GM21737 (cell line): ENCODE measurements at regions not wholly inside any gene's neighbourhood (a gene's known extent, or its start where the extent isn't known, plus 50 kb on each side); places are given as distances from the start of the nearest gene placed in this dataset.

Experiments used
- ATAC-seq: cut with Tn5 transposase; IDR thresholded peaks from one replicate; pipeline ENCODE4 v1.9.1; 2021; ENCODE audit warnings: mild to moderate bottlenecking, moderate library complexity; ENCODE audit not compliant: unreplicated experiment

DNA sequence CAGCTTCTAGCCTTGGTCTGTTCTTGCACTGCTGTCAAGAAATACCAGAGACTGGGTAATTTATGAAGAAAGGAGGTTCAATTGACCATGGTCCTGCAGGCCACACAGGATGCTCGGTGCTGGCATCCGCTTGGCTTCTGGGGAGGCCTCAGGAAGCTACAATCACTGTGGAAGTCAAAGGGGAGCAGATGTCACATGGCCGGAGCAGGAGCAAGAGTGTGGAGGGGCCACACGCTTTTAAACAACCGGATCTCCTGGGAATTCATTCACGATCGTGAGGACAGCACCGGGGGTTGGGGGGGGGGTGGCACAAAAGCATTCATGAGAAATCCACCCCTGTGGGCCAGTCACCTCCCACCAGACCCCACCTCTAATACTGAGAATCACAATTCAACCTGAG is 850.4 kb upstream of the SALL3 start:
- no peak for ATAC-seq

DNA sequence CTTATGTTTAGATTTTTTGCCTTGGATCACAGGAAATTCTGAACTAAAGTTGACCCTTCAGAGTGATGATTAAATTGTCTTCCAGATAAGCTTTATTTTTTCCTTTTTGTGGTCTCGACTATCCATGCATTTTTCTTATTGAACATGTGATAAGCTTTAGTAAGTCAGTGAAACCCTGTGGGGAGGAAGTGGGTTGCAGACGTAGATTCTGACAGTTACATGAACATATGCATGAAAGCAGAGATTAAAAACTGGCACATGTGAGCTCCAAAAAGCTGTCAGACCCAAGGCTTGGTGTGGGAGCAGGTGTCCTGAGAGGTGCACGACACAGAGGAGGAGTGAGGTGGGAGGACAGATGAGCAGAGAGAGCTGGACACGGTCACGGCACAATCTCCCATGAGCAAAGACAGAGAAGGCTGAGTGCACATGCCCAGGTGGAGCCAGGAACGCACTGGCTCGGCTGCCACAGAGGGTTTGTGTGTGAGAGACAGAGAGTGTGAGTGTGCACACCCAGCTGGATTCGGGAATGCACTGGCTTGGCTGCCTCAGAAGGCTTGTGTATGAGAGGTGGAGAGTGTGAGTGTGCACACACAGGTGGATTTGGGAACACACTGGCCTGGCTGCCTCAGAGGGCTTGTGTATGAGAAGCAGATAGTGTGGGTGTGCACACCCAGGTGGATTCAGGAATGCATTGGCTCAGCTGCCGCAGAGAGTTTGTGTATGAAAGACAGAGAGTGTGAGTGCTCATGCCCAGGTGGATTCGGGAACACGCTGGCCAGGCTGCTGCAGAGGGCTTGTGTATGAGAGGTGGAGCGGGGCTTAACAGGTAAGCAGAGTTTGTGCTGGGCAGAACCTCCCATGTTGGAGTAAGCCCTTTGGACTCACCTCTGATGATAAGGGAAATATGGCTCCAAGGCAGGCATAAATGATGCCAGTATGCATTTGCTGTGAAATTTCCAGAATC is 849.1 kb upstream of the SALL3 start:
- no peak for ATAC-seq

DNA sequence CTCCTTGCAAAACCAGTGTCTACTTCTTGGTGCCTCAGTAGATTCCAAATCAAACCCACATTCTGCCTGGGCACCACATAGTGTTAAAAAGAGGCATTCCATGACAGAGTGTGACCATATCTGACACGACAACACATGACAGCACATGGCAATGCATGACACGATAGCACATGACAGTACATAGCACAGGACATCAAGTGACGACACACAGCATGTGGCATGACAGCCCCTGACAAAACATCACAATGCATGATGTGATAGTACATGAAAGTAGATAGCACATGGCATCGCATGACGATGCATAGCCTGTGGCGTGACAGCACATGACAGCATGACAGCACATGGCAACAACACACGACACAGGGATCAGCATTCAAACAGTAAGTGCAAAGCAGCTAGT is 845.9 kb upstream of the SALL3 start:
- ATAC-seq, result no peak

DNA sequence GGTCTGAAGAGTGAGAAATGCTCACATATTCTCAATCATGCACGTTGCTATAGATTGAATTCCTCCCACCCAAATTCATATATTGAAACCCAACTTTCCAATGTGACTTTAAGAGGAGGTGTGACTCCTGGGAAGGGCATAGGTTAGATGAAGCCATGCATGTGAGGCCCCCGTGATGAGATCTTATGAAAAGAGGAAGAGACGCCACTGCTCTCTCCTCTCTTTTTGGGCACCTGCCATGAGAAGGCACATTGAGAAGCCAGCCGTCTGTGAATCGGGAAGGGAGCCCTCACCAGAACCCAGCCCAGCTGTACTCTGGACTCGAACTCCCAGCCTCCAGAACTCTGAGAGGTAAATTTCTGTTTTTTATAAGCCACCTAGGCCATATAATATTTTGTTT is 842.6 kb upstream of the SALL3 start:
- ATAC-seq, result no peak

DNA sequence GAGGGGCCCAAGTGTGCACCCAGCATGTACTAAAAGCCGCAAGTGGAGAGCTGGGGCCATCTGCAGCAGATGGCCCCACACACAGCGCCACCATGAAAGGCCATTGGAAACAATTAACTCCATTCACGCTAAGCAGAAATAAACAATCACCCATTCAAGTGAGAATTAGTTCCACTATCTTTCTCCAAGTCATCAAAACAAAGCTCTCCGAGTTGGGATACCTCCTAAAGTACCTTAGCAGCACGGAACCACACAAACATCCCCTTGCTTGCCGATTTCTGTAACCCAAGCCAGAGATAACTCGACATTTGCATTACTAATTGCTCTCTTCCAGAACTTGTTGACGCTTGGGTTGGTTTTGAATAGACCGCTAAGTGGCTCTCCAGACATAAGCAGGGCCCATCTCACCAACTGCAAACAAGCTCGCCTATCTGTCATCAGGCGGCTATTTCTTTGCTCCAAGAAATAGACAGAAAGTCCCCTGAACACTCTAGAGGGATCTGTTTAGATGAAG is 840.6 kb upstream of the SALL3 start:
- no peak for ATAC-seq

DNA sequence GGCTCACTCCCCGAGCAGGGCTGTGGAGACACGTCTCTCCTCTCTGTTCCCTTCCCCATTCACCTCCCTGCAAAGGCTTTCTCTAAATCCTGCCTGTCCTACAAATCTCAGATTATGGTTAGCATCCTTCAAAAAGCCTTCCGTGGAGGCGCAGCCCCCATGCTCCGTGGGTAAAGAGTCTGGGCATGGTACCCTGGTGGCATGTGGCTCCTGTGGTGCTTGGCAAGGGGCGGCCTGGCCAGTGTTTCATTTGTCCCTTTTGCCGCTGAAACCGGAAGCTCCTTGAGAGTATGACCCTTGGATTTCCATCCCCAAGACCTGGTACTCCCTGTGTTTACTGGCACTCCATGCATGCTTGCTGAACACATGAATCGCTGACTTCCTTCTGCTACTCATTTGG is 839.3 kb upstream of the SALL3 start:
- ATAC-seq, result no peak

DNA sequence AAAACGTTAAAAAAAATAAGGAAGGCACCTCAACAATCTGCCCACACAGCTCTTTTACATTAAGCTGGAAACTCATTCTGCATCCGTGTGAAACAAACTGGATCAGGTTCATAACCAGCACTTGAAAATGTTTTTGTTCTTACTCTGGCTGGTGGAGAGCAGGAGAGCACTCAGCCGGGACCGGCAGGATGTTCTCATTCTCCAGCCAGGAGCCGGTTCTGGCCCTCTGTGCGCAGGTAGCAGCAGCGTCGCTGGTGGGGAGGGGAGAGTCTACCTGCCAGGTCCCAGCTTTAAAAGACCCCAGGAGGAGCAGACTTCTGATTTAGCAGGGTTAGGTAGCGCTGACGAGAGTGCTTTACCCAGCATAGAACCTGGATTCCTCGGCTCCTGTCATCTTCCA is 834.9 kb upstream of the SALL3 start:
- no peak for ATAC-seq

DNA sequence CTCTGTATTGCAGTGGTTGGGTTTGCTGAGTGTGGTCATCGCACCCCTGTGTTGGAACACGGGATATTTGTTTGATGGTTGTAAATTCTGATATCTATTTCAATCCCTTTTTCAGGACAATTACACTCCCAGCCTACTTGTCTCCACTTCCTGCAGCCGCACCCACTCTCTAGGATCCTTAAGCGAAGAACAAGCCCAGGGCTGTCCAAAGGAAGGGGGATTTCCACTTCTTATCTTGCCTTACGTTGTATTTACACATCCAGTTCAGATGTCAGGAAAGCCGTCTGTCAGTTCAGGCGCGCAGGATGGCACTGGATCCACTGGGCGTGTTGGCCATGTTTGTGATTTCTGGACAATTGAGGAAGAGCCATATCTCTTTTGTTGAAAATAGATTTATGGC is 834.5 kb upstream of the SALL3 start:
- no peak for ATAC-seq

DNA sequence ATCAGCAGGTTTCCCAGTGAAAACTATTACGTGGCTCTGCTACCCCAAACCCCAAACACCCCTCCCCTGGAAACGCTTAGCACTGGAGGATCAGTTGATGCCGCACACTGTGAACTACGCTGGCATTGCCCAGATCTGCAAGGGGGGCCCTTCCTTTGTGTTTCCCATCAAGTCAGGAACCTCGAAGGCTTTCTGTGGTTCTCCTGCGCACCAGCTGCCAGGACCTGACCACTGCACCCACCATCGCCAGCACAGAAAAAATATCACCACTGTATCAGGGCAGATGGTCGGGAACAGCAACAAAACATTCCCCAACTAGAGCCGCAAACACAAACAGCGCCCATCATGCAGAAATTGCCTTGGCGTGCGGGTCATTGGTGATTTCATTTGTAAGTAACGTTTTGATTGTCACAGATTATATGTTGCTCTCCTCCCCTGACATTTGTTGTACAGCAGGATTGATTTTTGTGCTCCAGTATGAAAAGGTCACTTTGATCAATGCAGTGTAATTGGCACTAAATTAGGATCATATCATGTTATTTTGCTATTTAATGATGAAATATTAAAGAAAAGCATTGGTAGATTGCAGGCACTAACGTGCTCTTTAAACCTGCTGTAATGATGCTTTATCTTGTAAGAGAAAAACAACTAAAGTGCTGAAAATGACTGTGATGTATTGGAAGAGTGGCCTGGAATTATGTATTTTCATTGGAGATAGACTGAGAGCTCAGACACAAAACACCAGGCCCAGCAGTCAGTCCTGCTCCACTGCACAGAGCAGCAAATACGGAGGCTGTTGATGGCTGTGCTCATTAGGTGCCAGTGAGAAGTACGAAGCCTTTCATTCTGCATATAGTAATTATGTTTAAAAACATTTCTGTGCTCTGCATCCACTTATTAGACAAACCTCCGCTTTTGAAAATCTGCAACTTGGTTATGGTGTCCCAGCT is 833.2 kb upstream of the SALL3 start:
- ATAC-seq, result no peak

DNA sequence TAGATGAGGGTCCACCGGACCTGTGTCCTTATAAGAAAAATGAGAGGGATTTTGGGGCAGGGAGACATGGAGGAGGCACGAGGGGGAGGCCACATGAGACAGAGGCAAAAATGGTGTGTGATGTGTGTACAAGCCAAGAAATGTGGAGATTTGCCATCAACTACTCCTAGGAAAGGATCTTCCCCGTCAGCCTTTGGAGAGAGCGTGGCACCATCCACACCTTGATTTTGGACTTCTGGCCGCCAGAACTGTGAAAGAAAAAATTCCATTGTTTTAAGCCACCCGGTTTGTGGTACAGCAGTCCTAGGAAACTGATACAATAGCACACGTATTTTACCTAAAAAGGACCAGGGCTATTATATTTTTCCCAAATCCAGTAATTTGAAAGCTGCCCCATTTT is 829.0 kb upstream of the SALL3 start:
- ATAC-seq, result no peak

DNA sequence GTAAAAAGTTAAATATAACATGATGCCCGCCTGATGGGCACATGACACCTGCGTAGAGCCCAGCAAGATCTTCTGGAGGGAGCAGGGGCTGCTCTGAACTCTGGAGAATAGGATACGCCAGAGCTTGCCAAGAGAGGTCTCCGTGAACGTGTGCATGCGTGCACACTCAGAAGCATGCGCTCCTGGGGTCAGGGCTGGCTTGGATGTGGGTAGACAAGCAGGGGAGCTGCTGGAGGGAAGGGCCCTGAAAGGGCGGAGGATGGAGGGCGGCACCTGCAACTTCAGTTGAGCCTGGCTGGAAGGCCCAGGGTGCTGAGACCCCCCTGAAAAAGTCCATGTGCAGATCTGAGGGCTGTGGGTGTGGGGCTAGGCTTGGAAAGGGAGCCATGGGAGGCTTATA is 828.4 kb upstream of the SALL3 start:
- no peak for ATAC-seq

DNA sequence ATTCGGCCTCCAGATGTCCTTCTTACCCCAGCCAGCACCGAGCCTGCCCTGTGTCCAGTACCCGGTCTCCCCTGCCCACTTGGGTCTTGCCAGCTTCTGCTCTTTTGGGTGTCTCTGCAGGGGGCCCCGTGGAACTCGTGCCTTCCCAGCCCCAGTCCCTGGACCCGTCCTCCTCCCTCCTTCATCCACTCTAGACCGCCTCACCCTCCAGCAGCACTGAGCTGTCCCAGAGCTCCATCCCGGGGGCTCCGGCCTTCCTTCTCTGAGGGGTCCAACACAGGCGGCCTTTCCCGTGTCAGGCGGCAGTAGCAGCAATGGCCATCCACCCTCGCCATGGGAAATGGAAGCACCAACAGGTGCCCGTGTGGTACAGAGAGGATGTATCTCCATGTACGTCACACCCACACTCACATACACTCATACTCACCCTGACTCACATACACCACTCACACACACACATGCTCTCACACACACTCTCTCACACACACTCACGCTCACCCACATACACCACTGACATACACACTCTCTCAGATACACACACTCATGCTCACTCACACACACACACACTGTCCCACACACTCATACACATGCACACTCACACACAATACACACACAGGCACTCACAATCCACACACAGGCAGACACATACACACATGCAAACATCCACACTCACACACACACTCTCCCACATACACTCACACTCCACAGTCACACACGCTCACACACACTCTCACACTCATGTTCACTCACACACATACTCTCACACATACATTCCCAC is 827.5 kb upstream of the SALL3 start:
- no peak for ATAC-seq

DNA sequence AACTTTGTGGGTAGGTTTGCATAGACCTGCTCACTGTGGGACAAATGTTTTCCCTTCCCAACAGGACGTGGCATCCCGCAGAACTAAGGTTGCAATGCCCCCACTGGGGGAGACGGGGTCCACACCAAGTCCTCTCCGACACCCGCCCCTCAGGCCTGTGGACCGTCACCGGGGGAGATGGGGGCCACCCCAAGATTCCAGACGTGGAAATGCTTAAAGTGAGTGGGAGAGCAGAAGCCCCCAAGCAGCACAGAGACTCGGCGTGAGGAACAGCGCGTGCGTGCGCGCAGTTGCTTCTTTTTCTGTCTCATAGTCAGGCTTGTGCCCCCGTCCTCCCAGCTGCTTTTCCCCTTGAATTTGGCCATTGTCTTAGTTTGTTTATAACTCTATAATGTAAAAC is 826.3 kb upstream of the SALL3 start:
- ATAC-seq, result no peak

DNA sequence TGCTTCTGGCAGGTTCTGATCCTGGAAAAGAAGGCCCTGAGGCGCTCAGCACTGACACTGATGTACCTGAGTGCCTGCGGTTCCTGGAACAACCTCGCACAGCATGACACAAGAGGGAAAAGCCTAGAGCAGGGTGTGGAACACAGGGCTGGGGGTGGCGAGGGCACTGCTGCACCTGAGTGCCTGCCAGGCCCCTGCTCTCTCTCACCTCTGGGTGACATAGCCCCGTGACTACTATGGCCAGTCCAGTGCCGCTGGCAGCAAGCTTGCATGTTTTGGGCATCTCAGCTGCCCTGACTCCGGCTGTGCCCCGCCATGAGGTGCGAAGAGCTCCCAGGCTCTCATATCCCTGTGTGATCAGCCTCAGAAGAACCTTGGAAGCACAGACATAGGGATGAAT is 825.2 kb upstream of the SALL3 start:
- ATAC-seq, result no peak

DNA sequence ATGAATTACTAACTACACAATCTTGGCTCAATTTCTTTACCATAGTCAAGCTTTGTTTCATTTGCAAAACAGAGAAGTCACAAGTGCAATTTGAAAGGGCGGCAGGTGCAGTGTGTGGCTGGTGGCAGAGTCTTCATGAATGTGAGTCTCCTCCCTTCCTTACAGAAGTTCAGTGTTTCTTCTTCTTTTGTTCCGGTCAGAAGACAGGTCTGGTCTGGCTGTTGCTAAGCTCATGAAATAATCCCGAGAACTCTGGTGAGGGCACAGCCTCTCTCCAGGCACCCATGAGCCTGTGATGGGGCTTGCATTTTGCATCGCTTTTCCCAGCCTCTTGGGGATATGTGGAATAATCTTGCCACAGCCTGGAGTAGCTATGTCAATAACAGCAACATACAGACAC is 824.8 kb upstream of the SALL3 start:
- no peak for ATAC-seq

DNA sequence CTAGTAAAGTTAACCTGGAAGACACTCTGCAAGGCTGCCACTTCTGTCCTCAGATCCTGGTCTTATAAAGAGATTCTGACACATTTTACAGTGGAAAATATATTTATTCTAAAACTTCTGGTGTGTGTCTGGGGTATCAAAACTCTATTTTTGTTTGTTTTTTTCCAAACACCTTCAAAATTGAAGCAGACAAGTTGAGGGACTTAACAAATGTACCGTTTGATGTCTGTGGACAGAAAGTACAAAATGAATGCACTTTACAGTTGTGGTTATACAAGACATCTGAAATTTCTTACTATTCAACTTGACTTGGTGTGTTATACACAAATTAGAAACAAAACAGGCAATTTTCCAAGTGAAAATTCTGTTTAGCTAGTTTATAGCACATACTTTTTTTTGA is 823.2 kb upstream of the SALL3 start:
- no peak for ATAC-seq

DNA sequence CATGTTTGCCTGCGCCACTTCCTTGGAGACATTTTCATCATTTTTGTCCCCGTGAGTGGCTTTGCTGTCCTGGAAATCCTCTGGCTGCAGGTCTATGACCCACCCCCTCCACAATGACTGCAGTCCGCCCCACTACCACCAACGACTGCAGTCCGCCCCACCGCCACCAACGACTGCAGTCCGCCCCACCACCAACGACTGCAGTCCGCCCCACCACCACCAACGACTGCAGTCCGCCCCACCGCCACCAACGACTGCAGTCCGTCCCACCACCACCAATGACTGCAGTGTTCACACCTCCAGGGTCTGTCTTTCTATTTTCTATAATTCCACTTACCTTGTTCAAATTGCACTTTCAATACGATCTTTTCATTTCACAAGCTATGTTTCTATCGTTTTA is 820.7 kb upstream of the SALL3 start:
- ATAC-seq, result no peak

DNA sequence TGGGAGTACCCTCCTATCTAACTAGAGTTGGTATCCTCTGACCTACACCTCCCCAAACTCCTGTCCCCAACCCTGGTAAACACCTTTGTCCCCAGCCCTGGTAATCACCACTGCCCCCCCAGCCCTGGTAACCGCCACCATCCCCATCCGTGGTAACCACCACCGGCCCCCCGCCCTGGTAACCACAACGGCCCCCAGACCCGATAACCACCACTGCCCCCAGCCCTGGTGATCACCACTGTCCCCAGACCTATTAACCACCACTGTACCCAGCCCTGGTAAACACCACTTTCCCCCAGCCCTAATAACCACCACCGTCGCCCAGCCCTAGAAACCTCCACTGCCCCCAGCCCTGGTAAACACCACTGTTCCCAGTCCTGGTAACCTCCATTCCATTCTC is 820.2 kb upstream of the SALL3 start:
- ATAC-seq, result no peak

DNA sequence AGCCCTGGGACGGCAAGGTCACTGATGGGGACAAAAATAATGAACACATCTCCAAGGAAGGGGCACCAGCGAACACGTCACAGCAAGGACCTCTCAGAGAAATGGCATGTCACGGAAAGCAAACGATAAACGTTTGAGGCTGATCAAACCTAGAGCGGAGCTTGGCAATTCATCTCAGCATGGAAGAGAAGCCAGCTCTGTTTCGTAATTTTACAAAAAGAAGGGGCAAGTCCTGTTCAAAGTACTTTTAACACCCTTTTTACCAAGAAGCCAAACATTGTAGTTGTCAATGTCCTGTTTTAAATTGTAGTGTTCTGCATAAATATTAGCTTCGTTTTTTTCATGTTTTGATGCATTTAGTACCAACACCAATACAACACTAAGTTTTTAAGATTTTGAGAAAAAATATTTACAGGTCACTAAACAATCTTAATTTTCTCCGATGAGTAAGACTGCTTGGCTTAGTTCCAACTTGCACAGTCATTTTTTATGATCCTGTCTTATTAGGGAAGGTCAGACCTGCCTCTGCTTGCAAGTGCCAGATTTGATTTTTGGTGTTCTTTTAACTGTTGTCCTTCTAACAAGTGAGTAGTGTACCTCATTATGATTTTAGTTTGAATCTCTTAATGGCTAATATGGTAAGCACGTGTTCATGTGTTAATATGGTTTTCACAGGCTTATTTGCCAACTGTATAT is 818.5 kb upstream of the SALL3 start:
- no peak for ATAC-seq

DNA sequence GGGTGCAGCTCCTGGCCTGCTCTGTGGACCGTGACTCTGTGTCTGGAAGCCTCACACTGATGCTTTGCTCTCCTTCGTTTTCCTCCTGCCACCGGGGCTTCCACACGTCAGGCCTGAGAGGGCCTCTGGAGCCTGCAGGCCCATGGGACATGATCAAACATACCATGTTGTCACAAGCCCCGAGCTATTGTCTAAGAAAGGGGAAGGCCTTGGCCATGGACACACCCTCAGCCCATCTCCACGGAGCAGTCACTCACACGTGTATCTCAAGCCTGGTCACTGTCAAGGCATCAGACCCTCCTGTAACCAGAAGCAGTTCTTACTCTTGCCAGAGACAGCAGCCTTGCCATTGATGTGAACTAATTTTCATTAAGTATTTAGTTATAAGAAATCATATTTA is 814.1 kb upstream of the SALL3 start:
- ATAC-seq, result no peak
